ENCODE measurements at regions not wholly inside any gene's neighbourhood (a gene's known extent, or its start where the extent isn't known, plus 50 kb on each side); places are given as distances from the start of the nearest gene placed in this dataset.

DNA sequence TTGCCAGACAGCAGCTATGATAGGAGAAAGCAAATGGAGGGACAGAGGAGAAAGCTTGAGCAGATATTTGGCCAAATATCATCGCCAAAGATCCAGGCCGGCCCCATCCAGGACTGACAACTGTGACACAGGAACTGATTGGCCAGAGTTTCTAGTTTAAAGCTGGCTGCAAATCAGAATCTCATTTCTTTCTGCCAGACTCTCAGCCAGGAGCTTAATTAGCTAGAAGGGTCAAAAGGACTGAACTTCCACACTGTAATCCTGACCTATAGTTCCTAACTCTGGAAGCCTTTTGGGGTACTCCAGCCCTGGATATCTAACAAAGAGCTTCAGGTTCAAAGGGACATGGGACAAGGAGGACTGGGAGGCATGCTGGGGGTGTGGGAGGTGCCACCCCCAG, 106.7 kb upstream of the GNG12 start:
- no peak for TF ChIP-seq POLR2A (IDR thresholded peaks at IDR 0.05)
- TF ChIP-seq, protein P1, sequence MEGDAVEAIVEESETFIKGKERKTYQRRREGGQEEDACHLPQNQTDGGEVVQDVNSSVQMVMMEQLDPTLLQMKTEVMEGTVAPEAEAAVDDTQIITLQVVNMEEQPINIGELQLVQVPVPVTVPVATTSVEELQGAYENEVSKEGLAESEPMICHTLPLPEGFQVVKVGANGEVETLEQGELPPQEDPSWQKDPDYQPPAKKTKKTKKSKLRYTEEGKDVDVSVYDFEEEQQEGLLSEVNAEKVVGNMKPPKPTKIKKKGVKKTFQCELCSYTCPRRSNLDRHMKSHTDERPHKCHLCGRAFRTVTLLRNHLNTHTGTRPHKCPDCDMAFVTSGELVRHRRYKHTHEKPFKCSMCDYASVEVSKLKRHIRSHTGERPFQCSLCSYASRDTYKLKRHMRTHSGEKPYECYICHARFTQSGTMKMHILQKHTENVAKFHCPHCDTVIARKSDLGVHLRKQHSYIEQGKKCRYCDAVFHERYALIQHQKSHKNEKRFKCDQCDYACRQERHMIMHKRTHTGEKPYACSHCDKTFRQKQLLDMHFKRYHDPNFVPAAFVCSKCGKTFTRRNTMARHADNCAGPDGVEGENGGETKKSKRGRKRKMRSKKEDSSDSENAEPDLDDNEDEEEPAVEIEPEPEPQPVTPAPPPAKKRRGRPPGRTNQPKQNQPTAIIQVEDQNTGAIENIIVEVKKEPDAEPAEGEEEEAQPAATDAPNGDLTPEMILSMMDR (IDR thresholded peaks at IDR 0.05) = no peak
